ENCODE measurements at regions not wholly inside any gene's neighbourhood (a gene's known extent, or its start where the extent isn't known, plus 50 kb on each side); places are given as distances from the start of the nearest gene placed in this dataset.
"Not testable (repeated sequence)": the region's sequence is repeated elsewhere in the genome, so short reads cannot be mapped to it uniquely, and the experiment has no call there.

DNA sequence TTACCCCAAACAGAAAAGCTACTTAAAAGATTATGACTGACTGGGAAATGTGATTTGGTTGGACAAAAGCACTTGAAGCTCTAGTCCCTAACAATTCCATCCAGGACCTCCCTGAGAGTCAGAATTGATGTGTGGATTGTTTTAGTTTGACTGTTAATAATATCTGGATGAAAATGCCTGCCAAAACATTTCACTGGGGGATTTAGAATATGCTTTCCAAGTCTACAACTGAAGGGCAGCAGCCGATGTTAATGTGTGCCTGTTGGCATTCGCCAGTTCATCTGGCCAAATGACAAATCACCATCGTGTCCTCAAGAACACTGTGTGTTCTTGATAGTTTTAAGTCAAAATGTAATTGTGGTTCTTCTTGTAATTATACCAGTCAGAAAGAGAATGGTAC, 76.0 kb upstream of the TSC22D1 start:
- DNase-seq = no peak

DNA sequence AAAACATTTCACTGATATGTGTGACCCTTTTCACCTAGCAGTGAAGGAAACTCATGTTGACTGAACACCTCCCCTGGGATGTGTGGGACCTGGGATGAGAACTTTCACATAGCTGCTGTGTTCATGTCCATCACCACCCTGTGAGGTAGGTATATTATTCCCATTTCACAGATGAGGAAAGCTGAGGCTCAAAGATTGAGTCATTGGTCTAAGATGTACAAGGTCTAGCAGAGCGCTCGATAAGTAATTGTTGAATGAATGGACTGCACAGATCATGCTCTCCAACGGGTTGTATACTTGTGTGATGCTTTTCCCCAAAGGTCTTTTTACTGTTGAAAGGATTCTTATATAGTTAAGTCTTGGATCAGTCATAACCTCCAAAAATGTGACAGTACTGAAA, 75.6 kb upstream of the TSC22D1 start:
- DNase-seq = no peak

DNA sequence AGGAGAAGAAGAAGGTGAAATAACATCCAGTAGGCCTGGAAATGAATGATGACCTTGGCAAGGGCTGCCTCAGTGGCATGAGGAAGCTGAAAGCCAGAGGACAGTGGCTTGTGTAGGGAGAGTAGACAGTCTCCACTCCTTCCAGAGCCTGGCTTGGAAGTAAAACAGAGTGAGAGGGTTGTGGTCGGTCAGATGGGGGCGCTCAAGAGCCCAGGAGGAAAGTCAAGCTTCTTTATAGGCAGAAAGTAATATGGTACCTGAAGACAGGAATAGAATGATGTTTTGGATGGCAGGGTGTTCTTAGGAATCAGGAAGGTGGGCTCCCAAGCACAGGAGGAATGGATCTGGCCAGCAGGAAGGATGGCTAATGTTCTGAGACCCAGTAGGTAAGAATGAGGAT, 75.1 kb upstream of the TSC22D1 start:
- no peak for DNase-seq

DNA sequence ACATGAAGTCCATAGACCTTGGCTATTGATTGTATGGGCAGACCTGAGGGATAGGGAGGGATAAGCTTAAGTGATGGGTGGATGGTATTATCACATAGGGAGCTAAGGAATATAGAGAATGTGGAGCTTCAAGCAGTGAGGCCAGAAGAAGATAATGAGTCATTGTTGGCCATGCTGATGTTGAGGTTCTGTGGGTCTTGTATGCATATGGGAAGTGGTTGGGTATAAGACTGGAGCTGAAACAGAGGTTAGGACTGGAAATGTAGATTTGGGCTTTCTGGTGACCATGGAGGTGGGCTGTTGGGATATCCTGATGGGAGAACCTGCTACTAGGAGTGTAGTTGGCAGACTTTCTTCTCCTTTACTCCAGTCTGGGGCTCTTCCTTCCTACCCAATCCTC, 73.7 kb upstream of the TSC22D1 start:
- DNase-seq = no peak

DNA sequence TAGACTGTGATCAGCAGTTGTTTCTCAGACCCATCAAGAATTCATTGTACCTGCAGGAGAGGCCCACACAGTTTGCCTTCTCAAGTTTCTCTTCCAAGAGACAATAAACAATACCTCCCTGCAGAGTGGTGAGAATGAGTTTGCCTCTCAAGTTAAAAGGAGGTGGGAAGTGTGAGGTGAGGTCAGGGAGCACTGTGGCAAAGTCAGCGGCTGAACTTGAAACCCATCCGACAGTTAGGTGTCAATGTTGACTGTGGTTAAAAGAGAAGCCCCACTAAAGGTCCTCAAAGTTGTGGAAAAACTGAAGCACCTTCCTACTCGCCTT, 72.9 kb upstream of the TSC22D1 start:
- DNase-seq = no peak

DNA sequence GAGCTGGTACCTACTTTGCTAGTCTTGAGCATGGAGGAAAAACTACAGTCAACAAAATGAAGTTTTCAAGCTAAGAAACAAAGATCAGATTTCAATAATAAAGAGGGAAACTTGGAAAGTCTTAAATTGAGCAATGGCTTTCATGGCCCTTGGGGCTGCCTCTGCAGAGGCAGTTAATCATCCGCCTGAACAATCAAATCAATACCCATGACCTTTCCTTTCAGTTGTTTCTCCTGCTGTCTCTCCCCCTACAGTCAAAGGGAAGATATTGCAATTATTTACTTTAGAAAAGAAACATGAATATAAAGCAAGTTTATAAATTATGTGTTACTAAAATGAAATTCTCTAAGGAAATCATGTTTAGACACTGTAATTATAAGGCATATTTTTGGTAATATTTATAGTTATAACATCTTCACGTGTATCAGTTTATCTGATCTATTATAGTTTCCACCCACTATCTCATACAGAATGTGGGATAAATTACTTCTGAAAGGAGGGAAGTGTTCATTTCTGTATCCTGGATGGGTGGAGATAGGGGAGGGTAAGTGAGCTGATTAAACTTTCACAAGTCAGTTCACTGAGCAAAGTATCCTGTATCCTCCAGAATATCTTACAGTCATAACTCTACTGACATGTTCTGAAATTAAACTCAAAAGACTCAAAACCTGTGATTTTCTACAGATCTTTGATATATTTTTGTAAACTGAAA, 72.4 kb upstream of the TSC22D1 start:
- DNase-seq = no peak

DNA sequence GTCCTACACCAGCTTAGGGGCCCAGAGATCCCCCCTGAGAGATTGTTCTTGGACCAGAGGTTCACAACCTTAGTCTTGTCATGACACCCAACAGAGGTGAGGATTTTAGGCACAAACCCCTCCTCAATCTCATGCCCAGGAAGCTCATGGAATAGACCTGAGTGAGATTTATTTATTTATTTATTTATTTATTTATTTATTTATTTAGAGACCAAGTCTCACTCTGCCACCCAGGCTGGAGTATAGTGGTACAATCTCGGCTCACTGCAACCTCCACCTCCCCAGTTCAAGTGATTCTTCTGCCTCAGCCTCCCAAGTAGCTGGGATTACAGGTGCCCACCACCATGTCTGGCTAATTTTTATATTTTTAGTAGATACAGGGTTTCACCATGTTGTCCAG, 71.4 kb upstream of the TSC22D1 start:
- not testable (repeated sequence) for DNase-seq

DNA sequence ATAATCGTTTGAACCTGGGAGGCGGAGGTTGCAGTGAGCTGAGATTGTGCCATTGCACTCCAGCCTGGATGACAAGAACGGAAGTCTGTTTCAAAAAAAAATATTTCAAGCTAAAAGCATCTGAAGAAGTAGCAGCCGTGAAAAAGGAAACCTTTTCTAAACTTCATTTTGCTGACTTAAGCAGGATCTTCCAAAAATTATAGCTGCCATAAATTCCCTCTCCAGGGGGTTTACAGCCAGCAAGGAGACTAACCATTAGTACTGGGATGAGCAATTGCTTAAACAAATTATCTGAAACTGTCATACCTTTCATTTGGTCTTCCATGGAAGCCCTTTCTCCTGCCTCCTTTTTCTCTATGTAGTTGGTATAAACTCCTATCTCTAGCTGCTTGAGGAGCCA, 69.9 kb upstream of the TSC22D1 start:
- DNase-seq = no peak

DNA sequence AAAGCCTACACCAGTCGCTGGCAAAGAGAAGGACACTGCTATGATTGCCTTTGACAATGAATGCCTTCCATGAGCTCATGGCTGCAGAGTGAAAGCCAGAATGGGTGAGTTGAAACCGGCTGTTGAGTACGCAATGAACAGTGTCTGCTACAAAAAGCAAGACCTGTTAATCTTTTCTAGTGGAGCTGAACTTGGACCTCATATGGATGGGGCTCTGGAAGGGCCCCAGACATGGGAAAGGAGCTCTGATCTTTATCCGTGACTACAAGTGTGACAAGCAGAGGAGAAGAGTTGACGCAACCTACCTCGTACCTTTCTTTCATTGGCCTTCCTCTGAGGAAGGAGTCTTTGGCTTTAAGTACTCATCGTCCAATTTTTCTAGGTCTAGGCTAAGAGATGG, 67.1 kb upstream of the TSC22D1 start:
- DNase-seq = no peak

DNA sequence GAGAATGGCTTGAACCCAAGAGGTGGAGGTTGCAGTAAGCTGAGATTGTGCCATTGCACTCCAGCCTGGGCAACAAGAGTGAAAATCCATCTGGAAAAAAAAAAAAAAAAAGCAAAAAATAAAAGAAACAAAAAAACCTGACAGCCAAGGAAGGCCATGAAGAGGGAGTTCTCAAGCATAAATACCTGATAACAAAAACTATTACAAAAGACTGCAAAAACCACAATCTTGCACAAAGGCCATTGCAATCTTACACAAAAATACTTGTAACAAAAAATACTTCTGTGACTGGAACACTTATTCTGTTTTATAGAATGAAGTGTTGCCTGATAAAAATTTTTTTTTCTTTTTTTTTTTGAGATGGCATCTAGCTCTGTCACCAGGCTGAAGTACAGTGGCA, 61.5 kb upstream of the TSC22D1 start:
- no peak for DNase-seq

DNA sequence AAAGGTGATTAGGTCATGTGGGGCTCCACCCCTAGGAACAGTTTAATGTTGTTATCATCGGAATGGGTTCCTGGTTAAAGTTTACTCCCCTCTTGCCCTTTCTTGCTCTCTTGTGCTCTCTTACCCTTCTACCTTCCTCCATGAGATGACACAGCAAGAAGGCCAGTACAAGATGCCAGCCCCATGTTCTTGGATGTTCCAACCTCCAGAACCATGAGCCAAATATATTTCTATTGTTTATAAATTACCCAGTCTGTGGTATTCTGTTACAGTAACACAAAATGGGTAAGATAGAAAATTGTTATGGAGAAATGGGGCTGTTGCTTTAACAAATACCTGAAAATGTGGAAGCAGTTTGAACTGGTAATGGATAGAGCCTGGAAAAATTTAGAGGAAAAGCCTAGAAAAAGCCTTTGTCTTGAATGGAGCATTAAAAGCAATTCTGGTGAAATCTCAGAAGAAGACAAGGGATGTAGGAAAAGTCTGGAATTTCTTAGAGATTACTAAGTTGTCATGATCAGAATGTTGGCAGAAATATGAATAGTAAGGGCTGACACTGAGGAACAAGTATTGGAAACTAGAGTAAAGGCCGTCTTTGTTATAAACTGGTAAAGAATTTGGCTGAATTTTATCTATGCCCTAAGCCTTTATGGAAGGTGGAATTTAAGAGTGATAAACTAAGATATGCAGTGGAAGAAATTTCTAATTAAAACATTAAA, 53.5 kb upstream of the TSC22D1 start:
- DNase-seq = no peak

DNA sequence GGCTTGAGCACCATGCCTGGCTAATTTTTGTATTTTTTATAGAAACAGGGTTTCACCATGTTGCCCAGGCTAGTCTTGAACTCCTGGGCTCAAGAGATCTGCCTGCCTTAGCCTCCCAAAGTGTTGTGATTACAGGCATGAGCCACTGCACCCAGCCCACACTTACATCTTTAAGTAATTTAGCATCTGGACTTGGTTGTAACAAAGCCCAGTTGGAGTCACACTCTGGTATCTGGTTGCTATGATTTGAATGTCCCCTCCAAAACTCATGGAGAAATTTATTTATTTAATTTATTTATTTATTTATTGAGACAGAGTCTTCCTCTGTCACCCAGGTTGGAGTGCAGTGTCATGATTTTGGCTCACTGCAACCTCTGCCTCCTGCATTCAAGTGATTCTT, 52.7 kb upstream of the TSC22D1 start:
- DNase-seq = not testable (repeated sequence)

DNA sequence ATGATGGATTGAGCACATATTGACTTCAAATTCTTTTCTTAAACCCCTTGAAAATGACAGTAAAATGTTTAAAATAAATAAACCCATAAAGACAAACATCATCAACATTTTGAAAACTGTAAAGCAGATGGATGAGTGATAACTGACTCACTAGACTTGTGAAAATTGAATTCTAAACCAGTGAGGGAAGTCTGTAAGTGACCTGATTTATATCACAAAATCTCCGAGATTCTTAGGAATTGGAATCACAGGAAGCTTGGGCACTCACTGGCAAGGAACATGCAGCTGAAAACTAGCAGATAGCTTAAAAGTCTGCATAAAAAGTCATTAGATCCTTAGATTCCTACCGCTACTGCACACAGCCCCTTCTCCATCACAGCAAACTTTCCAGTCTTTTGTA, 51.3 kb upstream of the TSC22D1 start:
- no peak for DNase-seq

DNA sequence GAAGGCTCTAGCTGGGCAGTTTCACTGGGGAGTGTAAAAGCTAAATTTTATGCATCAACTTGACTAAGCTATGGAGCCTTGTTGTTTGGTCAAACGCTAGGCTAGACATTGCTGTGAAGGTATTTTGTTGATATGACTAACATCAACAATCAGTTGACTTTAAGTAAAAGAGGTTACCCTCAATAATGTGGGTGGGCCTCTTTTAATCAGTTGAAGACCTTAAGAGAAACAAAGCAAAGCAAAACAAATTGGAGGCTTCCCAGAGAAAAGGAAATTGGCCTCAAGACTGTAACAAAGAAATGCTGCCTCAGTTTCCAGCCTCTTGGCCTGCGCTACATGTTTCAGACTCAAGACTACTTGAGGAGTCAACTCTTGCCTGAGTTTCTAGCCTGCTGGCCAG, 50.0 kb upstream of the TSC22D1 start:
- no peak for DNase-seq

Measured in NCI-H2081 treated with DMSO at 0.1 percent for 48 hours (cell line).